ENCODE measurements at regions not wholly inside any gene's neighbourhood (a gene's known extent, or its start where the extent isn't known, plus 50 kb on each side); places are given as distances from the start of the nearest gene placed in this dataset.
"Not testable (repeated sequence)": the region's sequence is repeated elsewhere in the genome, so short reads cannot be mapped to it uniquely, and the experiment has no call there.

DNA sequence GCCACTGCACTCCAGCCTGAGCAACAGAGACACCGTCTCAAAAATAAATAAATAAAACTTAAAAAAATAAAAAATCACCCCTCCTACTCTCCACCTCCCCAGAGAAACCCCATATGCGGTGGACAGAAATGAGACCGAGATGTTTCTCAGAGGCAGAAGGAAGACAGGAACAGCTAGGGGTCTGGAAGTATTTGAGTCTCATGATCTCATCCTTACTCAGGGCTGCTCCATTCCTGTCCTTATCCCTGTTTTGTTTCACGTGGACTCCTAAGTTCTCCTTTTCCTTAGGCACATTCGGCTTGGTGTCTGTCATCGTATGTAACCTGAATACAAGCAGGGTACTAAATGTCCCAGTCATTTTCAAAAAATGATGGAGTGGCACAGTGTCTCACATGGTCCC lies 76.1 kb downstream of the C9orf50 start:
- DNase-seq = no peak

DNA sequence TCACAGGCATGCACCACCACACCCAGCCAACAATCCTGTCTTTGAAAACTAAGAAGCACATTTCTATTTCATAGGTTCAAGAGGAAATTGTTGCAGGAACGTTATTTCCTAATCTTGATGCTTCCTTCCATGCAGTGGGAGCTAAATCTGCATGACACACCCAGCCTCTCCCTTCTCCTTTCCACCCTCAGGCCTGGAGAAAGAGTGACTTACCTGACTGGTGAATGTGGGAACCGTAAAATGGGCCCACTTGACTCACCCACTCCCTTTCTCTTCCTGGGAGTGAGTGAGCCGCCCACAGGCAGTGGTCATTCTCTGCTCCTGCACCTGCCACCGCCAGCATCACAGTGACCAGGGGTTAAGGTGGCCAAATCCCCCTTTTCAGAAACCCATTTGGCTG lies 78.2 kb downstream of the C9orf50 start:
- no peak for DNase-seq

DNA sequence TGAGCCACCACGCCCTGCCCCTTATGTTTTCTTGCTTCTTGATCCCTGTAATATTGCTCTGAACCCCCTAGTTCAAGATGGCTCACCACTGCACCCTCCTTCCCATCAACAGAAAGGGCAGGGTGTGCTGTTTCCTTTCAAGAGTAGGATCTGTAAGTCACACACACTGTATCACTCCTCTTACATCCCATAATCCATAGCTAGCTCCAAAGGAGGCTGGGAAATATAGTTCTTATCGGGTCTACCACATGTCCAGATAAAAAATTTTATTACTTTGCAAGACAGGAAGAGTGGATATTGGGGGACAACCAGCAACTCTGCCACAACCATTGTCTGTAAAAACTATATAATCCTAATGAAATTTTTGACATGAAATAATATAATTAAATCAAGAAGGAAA lies 79.6 kb downstream of the C9orf50 start:
- DNase-seq = no peak

DNA sequence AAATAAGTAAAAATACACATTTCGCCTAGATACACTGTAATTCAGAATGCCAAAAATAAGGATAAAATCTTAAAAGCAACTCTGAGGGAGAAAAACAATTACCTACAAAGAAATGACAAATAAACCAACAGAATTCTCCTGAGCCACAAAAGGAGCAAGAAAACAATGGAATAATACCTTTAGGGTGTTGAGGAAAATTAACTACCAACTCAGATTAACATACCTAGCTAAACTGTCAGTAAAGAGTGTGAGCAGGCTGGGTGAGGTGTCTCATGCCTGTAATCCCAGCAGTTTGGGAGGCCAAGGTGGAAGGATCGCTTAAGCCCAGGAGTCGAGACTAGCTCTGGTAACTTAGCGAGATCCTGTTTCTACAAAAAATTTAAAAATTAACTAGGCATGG lies 81.5 kb downstream of the C9orf50 start:
- no peak for DNase-seq

DNA sequence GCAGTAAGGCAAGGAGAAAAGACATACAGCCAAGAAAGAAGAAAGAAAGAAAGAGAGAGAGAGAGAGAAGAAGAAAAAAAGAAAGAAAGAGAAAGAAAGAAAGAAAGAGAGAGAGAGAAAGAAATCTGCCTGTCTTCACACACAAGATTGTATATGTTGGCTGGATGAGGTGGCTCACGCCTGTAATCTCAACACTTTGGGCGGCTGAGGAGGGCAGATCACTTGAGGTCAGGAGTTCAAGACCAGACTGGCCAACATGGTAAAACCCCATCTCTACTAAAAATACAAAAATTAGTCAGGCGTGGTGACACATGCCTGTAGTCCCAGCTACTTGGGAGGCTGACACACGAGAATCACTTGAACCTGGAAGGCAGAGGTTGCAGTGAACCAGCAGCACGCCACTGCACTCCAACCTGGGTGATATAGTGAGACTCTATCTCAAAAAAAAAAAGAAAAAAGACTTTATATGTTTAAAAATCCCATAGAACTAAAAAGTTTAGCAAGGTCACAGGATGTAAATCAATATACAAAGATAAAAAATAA lies 89.0 kb downstream of the C9orf50 start:
- not testable (repeated sequence) for DNase-seq

DNA sequence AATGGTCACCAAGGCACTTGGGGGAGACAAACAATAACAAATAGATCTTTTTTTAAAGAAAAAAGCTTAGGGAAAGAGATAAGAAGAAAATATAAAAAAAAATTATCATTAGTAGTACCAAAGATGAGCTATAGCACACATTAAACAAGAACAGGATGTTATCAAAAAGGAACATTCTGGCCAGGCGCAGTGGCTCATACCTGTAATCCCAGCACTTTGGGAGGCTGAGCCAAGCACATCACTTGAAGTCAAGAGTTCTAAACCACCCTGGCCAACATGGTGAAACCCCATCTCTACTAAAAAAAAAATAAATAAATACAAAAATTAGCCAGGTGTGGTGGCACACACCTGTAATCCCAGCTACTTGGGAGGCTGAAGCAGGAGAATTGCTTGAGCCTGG lies 92.9 kb downstream of the C9orf50 start:
- DNase-seq = not testable (repeated sequence)

DNA sequence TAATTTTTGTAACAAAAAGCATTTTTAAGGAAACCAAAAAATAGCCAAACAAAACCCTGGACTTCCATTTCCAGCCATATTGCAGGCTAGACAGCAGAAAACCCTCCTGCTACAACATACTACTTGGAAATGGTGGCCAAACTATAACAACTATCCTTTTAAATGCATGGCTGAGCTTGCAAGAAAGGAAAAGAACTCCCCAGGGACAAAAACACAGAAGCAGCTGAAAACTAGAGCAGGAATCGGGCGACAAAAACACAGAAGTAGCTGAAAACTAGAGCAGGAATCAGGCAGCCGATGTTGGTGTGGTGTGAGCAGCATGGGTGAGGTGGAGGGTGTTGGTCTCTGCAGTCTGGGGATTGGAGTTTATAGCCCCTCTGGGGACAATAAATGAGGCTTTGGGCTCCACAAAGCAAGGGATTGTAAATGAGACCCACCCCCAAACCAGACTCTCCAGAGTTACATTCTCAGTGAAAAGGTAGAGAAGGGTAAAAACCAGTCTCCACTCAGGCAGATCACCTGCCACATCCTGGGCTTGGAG lies 95.2 kb downstream of the C9orf50 start:
- no peak for DNase-seq

DNA sequence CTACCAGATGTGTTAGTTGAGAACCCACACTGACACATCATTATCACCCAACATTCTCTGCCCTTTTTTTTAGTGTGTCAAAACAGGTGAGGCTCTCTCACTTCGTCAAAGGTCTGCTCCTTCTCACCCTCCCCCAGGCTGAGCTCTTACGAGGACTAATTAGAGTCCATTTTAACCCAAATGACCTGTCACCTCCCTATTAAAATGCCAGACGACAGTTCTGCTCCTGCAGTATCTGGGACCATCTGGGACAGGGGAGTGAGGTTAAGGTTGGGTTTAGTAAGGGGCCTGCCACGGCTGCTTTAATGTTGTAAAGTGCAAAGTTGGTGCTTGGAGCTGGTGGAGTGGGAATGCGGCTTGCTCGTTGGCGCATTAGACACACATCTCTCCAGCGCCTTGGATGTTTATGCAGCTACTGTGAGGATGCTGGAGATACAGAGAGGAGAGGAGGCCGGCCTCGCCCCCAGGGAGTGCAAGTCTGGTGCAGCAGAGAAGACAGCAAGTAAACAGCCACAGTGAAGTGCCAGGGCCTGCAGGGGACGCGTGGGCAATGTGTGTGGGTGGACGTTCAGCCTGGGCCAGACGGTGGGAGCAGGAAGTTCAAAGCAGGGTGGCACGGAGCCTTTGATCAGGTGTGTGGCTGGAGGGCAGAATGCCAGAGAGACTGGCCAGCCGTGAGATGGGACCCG lies 96.2 kb downstream of the C9orf50 start:
- DNase-seq = no peak

DNA sequence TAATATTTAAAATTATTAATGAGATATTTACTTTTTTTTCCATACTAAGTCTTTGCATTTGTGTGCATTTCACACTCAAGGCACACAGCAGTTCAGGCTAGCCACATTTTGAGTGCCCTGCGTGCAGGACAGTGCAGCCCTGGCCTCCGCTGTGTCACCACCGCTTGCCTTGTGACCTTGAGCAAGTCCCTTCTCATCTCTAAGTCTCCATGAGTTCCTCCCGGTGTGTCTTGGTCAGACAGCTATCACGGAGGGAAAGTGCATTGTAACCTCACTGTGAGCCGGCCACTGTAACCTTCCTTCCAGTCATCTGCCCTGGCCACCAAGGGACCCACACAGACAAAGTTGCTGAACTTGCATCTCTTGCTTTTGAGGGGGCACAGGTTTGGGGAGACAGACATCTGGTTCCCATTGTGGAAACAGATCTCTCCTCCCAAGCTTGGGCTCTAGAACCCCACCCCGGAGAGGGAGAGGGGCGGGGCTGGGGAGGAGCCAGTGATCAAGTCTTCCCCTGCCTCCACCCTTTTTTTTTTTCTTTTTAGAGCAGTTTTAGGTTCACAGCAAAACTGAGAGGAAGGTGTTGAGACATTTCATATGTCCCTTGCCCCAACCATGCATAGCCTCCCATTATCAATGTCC lies 96.8 kb downstream of the C9orf50 start:
- no peak for DNase-seq

DNA sequence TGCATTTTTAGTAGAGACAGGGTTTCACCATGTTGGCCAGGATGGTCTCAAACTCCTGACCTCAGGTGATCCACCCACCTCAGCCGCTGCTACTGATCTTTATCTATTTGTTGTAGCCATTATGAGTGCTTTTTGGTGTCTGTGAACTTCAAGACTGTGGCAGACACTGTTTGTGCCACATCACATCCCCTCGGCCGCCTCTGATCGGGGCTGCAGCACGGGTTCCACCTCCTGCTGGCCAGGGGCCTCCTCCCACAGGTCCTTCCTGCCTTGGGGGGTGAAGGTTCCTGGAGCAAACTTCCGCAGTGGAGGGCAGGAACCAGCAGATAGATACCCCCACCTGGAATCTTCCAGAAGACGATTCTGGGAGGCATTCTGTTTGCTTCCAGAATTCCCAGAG lies 98.5 kb downstream of the C9orf50 start:
- DNase-seq = no peak

DNA sequence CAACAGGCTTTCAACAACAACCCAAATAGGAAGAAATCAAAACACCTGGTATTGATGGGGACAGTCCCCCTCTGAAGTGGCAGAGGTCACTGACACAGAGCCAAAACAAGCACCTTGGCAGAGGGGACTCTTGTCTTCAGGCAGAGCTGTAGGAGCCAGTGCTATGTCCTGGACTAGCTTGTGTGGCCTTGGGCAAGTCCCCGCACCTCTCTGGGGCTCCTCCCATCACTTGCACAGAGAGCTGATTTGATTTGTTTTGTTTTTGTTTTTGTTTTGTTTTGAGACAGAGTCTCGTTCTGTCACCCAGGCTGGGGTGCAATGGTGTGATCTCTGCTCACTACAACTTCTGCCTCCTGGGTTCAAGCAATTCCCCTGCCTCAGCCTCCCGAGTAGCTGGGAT lies 100.8 kb downstream of the C9orf50 start:
- DNase-seq = no peak

DNA sequence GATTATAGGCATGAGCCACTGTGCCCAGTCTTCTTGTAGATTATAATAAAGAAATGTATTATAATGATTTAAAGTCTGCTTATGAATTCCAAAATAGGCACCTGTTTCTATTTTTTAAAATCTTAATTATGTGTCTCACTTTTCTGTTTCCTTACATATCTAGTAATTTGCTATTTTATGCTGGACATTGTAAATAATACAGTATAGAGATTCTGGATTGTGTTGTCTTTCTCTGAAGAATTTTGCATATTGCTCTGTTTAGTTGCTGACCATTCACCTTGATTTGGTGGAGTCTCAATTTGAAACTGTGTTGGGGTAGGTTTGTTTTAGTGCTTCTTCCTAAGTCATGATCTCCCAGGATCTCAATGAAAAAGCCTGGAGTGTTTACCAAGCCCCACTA lies 102.8 kb downstream of the C9orf50 start:
- DNase-seq = no peak

DNA sequence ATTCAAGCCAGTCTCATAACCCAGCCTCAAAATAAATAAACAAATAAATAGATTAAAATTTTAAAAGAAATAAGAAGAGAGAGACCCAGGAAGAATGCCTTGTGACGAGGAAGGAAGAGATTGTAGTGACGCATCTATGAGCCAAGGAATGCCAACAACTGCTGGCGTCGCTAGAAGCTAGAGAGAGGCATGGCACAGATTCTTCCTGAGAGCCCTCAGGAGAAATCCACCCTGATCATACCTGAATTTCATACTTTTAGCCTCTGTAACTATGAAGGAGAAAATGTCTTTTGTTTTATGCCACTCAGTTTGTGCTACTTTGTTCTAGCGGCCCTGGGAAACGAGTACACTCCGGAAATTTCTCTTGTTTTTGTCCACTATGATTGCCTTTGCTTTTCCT lies 103.9 kb downstream of the C9orf50 start:
- no peak for DNase-seq

DNA sequence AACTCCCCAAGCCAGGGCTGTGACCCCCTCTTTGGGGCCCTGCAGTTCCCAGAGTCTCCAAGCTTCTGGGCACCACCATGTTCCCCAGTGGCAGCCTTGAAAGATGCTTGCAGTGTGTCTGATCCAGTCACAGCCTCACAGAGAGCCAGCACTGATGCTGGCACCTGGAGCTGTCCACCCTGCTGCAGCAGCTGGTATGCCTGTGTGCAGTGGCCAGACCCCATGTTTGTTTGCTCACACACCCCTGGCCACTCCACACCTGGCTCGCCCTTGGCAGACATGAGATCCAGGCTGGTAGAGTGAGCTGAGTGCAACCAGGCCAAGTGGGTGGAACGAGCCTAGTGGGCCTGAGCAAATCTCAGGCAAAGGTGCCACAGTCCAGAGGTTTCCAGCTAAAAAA lies 106.0 kb downstream of the C9orf50 start:
- DNase-seq = no peak

DNA sequence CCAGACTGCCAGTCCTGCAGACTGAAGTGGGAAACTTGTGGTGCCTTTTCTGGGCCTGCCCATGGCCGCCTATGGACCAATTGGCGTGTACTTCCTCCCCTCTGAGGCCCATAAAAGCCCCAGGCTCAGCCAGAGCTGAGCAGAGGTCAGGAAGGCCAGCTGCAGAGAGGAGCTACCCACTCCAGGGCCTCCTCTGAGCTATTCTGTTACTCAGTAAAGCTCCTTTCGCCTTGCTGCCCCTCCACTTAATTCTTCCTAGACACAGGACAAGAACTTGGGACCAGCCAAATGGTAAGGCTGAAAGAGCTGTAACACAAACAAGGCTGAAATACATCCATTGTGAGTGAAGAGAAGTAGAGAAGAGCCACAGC lies 106.4 kb downstream of the C9orf50 start:
- DNase-seq = no peak

DNA sequence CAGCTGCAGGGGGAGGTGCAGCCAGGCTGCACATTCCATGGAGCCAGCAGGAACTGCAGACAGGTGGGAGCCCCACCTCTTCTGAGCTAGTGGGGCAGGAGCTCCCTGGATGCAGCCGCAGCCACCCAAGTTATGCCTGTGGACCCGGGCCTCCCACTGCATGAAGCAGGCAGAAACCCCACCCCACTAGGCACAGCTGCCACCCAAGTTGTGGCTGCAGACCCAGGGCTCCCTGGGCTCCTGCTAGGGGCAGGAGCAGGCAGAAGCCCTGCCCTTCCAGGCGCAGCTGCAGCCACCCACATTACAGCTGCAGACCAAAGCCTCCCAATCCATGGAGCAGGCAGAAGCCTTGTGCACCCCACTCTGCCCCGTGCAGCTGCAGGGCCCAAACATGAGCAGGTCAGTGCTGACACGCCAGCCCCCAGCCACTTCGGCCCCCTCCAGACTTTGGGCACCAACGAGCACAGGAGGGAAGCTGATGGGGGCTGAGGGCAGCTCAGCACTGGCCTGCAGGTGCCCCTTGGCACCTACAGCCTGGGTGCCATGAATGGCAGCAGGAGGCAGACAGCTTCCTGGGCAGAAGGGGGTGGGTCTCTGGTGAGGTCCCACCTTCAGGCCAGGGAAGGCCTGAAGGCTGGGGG lies 106.9 kb downstream of the C9orf50 start:
- no peak for DNase-seq

DNA sequence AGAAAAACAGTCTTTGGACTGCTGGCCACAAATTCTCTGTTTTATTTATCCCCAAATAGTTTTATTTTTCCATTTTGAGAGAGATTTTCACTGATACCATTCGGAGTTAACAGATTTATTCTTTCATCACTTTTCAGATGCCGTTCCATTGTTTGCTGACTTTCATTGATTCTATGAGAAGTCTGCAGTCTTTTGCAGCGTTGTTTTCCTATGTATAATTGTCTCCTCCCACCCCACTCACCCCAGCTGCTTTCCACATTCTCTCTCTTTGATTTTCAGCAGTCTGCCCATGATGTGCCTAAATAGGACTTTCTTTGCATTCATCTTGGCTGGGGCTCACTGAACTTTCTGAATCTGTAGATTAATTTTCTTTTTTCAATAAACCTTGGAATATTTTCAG lies 107.6 kb downstream of the C9orf50 start:
- DNase-seq = no peak

DNA sequence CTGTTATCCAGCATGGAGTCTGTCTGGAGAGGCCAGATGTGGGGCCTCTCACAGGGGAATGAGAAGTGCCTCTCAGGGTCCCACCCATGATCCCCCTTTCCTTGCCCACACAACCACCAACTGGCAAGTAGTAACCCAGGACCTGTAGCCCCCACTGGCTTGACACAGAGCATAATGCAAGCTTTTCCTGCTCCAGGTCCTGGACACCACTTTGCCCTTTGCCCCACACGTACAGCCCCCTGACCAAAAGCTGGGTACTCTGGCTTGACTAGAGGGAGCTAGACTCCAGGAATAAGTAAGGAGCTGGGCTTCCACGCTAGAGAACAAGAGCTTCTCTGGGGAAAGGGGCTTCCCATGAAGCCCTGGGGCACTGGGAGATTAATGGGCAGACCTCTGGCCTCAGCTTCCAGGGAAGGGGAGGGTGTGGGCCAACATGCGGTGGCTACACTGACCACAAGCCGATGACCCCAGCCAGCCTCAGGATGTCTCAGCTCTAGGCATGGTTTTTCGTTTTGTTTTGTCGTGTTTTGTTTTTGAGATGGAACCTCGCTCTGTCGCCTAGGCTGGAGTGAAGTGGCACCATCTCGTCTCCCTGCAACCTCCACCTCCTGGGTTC lies 109.5 kb downstream of the C9orf50 start:
- no peak for DNase-seq

DNA sequence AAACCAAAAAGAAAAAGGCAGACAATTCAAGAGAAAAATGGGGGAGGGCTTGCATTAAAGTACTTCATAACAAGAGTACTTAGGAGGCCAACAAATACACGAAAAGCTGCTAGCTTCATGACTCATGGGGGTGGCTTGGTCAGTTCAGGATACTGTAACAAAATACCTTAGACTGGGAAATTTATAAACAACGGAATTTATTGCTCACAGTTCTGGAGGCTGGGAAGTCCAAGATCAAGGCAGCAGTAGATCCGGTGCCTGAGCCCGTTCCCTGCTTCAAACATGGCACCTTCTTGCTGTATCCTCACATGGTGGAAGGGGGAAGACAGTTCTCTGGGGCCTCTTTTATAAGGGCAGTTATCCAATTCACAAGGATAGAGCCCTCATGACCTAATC lies 111.4 kb downstream of the C9orf50 start:
- DNase-seq = no peak

DNA sequence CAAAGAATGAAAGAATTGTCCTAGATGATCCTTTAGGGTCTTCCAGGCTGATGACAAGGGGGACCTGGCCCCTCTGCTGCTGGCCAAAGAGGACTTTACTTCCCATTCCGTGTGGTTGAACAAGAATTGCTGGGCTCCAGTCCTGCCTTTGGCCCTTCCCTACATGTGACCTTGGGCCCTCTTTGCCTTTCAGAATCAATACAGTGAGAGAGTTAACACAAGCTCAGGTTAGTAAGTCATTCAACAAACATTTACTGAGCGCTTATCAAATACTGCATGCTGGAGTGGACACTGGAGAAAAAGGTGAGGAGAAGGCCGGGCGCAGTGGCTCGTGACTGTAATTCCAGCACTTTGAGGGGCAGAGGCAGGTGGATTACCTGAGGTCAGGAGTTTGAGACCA lies 113.1 kb downstream of the C9orf50 start:
- no peak for DNase-seq

DNA sequence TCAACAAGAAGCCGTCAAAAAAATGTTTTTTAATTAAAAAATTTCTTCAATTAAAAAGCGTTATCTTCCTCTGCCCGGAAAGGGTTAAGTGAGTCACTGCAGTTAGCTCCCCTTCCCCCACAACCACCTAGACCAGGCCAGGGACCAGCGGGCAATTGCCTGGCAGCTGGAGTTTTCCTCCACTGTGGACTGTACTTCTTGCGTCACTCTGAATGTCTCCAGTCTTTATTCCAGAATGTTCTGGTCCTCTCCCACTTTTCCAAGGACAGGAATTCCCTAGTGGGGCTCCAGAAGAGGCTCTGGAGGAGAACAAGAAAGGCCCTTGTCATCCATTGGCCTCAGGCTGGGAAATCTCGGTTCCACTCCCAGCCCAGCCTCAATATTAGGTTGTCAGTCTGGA lies 114.0 kb downstream of the C9orf50 start:
- no peak for DNase-seq

DNA sequence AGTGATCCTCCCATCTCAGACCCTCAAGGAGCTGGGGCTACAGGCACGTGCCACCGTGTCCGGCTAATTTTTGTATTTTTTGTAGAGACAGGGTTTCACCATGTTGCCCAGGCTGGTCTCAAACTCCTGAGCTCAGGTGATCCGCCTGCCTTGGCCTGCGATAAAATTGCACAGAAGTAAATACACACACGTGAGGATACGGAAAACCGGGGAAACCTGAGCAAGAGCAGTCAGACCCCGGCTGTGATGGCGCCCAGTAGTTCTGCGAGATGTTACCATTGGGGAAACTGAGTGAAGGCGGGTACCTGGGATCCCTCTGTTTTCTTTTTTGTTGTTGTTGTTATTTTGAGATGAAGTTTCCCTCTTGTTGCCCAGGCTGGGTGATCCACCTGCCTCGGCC lies 114.9 kb downstream of the C9orf50 start:
- no peak for DNase-seq

DNA sequence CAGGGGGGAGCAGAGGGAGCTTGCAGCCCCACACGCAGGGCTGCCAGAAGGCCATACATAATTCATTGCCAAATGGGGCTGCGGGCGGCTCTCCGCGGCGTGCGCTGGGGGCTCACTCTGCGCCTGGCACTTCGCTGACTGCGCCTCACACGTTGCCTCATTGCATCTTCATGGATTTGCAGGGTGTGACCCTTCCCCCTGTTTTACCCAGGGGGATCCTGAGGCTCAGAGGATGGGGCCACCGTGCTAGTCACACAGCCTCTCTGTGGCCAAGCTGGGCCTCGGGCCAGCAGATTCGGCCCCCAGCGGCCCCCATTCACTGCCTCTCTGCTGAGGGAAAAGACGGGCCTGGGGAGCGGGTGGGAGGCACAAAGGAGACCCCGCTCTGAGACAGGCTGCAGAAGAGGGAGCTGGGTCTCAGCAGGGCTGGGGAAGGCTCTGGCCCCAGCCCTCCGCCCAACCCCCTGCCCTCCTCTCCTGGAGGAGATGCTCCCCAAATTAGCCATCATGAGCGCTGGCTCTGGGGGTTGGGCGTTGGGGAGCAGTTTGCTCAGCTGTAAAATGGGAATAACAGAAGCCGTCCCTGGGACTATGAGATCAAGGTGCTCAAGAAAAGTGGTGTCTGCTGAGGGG lies 115.5 kb downstream of the C9orf50 start:
- DNase-seq = no peak
